Peyer's patch (tissue), 4 donors: ENCODE measurements at regions not wholly inside any gene's neighbourhood (a gene's known extent, or its start where the extent isn't known, plus 50 kb on each side); places are given as distances from the start of the nearest gene placed in this dataset.
"Not testable (repeated sequence)": the region's sequence is repeated elsewhere in the genome, so short reads cannot be mapped to it uniquely, and the experiment has no call there.

Source experiments
- DNase-seq, 3 donors: peaks; one replicate each; pipeline ENCODE4 v3.0.0-alpha.2; 2017 to 2019
- H3K27ac ChIP-seq, 4 donors: fragments of 200-600 bp; sonication (generic); one replicate each; pipeline ENCODE4 v1.5.1; 2016 to 2019
- H3K27me3 ChIP-seq, 2 donors: fragments of 200-600 bp; sonication (generic); one replicate each; pipeline ENCODE4 v1.5.1; 2019
- H3K36me3 ChIP-seq, 3 donors: fragments of 200-600 bp; sonication (generic); one replicate each; pipeline ENCODE4 v1.5.1; 2016 to 2019
- H3K4me1 ChIP-seq, 4 donors: fragments of 200-600 bp; sonication (generic); one replicate each; pipeline ENCODE4 v1.5.1; 2016 to 2019
- H3K4me3 ChIP-seq, 4 donors: fragments of 200-600 bp; sonication (generic); 1 replicate in 3 of 4; 2 replicates in 1 of 4; pipeline ENCODE4 v1.5.1; 2016 to 2019; ENCODE audit warnings: mild to moderate bottlenecking in 1 of 4
- H3K9me3 ChIP-seq, 4 donors: fragments of 200-600 bp; sonication (generic); one replicate each; pipeline ENCODE4 v1.5.1; 2016 to 2019; ENCODE audit warnings: mild to moderate bottlenecking in 1 of 4

GRCh38 chr21:6561168-6561567, 3960.2 kb upstream of the TPTE start:
- not testable (repeated sequence) for H3K36me3 ChIP-seq, H3K27me3 ChIP-seq, H3K4me1 ChIP-seq, DNase-seq, H3K4me3 ChIP-seq, H3K27ac ChIP-seq, H3K9me3 ChIP-seq

DNA sequence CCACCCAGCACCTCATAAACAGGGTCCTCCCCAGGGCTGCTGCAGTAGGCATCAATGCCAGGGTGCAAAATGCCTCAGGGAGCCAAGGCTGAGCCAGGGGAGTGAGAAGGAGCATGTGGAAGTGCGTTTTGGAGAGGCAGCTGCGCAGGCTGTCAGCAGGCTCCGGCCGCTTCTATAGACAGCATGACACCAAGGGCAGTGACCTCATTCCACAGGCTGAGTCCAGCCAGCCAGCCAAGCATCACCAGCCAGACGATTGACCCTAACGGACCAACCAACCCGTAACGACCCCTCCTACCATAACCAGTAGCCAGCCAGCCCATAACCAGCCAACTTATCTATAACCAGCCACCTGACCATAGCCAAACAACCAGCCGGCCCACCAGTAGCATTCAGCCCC, 3959.8 kb upstream of the TPTE start:
- H3K9me3 ChIP-seq, H3K36me3 ChIP-seq, H3K27me3 ChIP-seq, H3K4me1 ChIP-seq, H3K4me3 ChIP-seq, H3K27ac ChIP-seq, DNase-seq: not testable (repeated sequence)

- not testable (repeated sequence) for H3K27ac ChIP-seq, H3K27me3 ChIP-seq, H3K36me3 ChIP-seq, DNase-seq, H3K4me1 ChIP-seq, H3K9me3 ChIP-seq, H3K4me3 ChIP-seq
Measured at GRCh38 chr21:6564543-6565166, 3956.7 kb upstream of the TPTE start.

- H3K9me3 ChIP-seq, result not testable (repeated sequence)
- DNase-seq, result peak in 2 of 3 donors; percentile 28 to 48
Measured at GRCh38 chr21:6565190-6566094, 3955.9 kb upstream of the TPTE start.

DNA sequence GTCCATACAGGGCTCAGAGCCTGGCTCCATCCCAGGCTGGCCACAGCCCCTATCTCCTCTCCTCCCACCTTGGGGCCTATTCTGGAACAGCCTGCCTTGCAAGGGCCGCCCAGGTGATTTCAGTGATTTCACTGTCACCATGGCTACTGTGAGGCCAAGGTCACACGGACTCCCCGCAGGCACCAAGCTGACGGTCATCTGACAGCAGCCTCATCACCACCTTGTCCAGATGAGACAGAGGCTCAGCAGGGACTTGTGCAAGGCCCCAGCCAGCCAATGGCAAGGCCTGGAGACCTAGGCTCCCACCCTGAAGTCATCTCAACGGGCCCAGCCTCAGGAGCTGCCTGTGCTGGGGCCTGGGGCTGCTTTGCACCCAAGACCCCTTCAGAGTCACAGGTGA, 3953.8 kb upstream of the TPTE start:
- not testable (repeated sequence) for H3K4me3 ChIP-seq, H3K27ac ChIP-seq, H3K4me1 ChIP-seq, DNase-seq, H3K27me3 ChIP-seq, H3K9me3 ChIP-seq, H3K36me3 ChIP-seq

More at GRCh38 chr21:6565190-6566094, 3955.9 kb upstream of the TPTE start:
- not testable (repeated sequence) for H3K4me1 ChIP-seq, H3K27me3 ChIP-seq, H3K27ac ChIP-seq, H3K4me3 ChIP-seq, H3K36me3 ChIP-seq

- H3K36me3 ChIP-seq, H3K9me3 ChIP-seq, H3K4me1 ChIP-seq, H3K27ac ChIP-seq, H3K27me3 ChIP-seq, H3K4me3 ChIP-seq, DNase-seq: not testable (repeated sequence)
Measured at GRCh38 chr21:6569152-6569551, 3952.2 kb upstream of the TPTE start.

GRCh38 chr21:6569587-6570392, 3951.6 kb upstream of the TPTE start:
- not testable (repeated sequence) for DNase-seq, H3K36me3 ChIP-seq, H3K9me3 ChIP-seq, H3K4me3 ChIP-seq, H3K27ac ChIP-seq, H3K27me3 ChIP-seq, H3K4me1 ChIP-seq

DNA sequence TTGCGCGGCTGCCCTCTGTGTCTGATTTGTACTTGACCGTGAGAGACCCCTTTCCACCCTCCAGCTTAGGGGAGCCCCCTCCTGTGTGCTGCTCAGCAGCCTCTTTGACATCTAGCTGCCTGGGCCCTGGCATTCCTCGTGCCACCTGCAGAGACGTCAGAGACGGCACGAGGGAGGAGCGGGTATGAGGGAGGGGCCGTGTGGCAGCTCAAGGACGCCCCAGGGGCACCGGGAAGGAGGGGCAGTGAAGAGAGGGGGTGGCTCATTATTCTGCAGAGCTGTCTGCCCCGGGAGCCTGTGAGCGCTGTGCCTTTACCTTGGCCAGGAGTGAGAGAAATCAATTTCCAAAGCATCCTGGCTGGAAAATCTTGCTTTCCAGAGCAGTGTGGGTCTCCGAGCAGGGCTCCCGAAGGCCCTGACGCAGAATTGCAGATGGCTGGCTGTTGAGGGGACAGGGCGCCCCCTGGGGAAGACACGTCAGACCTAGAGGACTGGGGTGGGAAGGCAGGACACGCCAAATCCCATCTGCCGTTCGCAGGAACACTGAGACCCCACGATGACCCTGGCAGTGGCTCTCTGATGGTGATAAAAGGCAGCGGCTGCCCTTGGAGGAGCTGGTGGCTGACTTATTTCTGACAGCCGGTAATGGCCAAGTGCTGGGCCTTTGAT, 3950.5 kb upstream of the TPTE start:
- H3K27ac ChIP-seq, H3K4me3 ChIP-seq, H3K27me3 ChIP-seq, H3K4me1 ChIP-seq, H3K9me3 ChIP-seq, H3K36me3 ChIP-seq, DNase-seq: not testable (repeated sequence)

DNA sequence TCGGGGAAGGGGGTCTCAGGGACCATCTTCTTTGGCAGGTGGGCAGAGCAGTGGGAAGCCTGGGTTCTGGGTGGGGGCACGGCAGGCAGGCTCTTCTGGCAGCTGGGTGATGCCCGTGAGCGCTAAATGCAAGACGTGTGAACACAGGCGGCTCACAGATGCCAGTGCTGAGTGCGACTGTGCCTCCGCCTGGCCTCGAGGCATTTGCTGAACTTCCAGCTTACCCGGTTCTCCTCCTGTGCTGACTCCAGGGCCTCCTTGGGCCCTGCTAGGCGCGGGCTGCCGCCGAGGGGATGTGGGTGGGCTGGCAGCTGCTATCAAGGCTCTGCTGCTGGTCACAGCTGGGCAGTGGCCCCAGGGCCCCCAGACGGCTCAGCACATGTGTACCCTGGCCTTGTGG, 3947.8 kb upstream of the TPTE start:
- not testable (repeated sequence) for H3K4me3 ChIP-seq, DNase-seq, H3K27ac ChIP-seq

GRCh38 chr21:6579801-6580200, 3941.6 kb upstream of the TPTE start:
- DNase-seq, H3K27ac ChIP-seq, H3K4me3 ChIP-seq, H3K36me3 ChIP-seq, H3K9me3 ChIP-seq, H3K4me1 ChIP-seq, H3K27me3 ChIP-seq: not testable (repeated sequence)

More for the DNA sequence above, 3947.8 kb upstream of the TPTE start:
- H3K9me3 ChIP-seq, H3K4me1 ChIP-seq, H3K36me3 ChIP-seq, H3K27me3 ChIP-seq: not testable (repeated sequence)
